GM12878 (cell line): ENCODE measurements at regions not wholly inside any gene's neighbourhood (a gene's known extent, or its start where the extent isn't known, plus 50 kb on each side); places are given as distances from the start of the nearest gene placed in this dataset.

Experiments used
- CREB1 ChIP-seq: IDR thresholded peaks from 2 replicates; pipeline ENCODE4 v1.6.1; 2012; ENCODE audit warnings: low read depth, mild to moderate bottlenecking, inconsistent platforms
- EGR1 ChIP-seq, 2 experiments: IDR thresholded peaks; 1 replicate in 1 of 2; 2 replicates in 1 of 2; pipeline ENCODE4 v1.6.1; 2011 to 2012; ENCODE audit warnings: low read depth in 2 of 2, low read length in 2 of 2, borderline replicate concordance in 1 of 2, mild to moderate bottlenecking in 1 of 2, moderate library complexity in 1 of 2
- EZH2 ChIP-seq: IDR thresholded peaks from 2 replicates; pipeline ENCODE4 v1.6.1; 2012; ENCODE audit warnings: low read depth, mild to moderate bottlenecking, control low read depth, inconsistent platforms, low read length, borderline replicate concordance; ENCODE audit not compliant: control insufficient read depth
- JUNB ChIP-seq: IDR thresholded peaks from 2 replicates; pipeline ENCODE4 v1.6.1; 2016; ENCODE audit warnings: antibody characterized with exemption, mild to moderate bottlenecking
- JUND ChIP-seq: IDR thresholded peaks from 2 replicates; pipeline ENCODE4 v1.6.1; 2012; ENCODE audit warnings: low read depth, mild to moderate bottlenecking, low read length, improper control_type of control experiment, moderate library complexity
- POLR2A ChIP-seq: IDR thresholded peaks from 2 replicates; pipeline ENCODE4 v1.6.1; 2011; ENCODE audit warnings: low read depth, mild to moderate bottlenecking, low read length
- RB1 ChIP-seq: fragments of 450-650 bp; formaldehyde crosslinking; IDR thresholded peaks from 2 replicates; pipeline ENCODE4 v1.6.1; 2017; ENCODE audit warnings: mild to moderate bottlenecking, borderline replicate concordance
- RUNX3 ChIP-seq: IDR thresholded peaks from 2 replicates; pipeline ENCODE4 v1.6.1; 2012; ENCODE audit warnings: low read length, inconsistent platforms
- TAF1 ChIP-seq: IDR thresholded peaks from 2 replicates; pipeline ENCODE4 v1.6.1; 2011; ENCODE audit warnings: mild to moderate bottlenecking, low read depth, low read length, borderline replicate concordance
- TF ChIP-seq, protein P1 (sequence below): IDR thresholded peaks from 2 replicates; pipeline ENCODE4 v1.6.1; 2011; ENCODE audit warnings: borderline replicate concordance, low read depth, mild to moderate bottlenecking, moderate library complexity, low read length; ENCODE audit not compliant: insufficient read depth, poor library complexity, severe bottlenecking
- TF ChIP-seq, protein P2 (sequence below), 3 experiments: IDR thresholded peaks in 2 of 3; conservative IDR thresholded peaks in 1 of 3; 2 replicates each; pipeline ENCODE4 v1.5.1; 2011; ENCODE audit warnings: low read depth in 3 of 3, low read length in 3 of 3, mild to moderate bottlenecking in 3 of 3, control low read depth in 2 of 3, moderate library complexity in 2 of 3, inconsistent platforms in 1 of 3, mixed read lengths in 1 of 3; ENCODE audit not compliant: control insufficient read depth in 2 of 3, insufficient read depth in 1 of 3; ENCODE audit errors: extremely low read depth in 1 of 3

DNA sequence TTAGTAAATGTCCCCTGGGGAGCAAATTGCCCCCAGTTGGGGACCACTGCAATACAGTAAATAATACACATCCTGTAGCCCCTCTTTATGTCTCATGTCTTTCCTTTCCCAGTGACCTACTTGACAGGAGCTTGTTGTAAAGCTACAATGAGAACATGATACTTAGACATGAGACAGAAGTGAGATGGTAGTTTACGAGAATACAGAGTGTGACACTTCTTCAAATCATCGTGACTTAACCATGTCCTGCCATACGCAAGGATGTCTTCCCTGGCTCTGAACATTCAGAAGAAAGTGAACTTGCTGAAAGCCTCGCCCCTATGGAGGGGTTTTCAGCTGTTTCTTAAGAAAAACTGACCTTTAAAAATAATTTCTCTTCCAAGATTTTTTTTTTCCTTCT lies 101.0 kb upstream of the SPACA1 start:
- TF ChIP-seq JUND, result no peak
- TF ChIP-seq, protein P1, sequence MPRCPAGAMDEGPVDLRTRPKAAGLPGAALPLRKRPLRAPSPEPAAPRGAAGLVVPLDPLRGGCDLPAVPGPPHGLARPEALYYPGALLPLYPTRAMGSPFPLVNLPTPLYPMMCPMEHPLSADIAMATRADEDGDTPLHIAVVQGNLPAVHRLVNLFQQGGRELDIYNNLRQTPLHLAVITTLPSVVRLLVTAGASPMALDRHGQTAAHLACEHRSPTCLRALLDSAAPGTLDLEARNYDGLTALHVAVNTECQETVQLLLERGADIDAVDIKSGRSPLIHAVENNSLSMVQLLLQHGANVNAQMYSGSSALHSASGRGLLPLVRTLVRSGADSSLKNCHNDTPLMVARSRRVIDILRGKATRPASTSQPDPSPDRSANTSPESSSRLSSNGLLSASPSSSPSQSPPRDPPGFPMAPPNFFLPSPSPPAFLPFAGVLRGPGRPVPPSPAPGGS, result no peak
- TF ChIP-seq EGR1 (IDR thresholded peaks at IDR 0.05; ENCODE audit: borderline replicate concordance in 1 of 2, low read depth in 2 of 2, low read length in 2 of 2), result no peak
- TF ChIP-seq, protein P2, sequence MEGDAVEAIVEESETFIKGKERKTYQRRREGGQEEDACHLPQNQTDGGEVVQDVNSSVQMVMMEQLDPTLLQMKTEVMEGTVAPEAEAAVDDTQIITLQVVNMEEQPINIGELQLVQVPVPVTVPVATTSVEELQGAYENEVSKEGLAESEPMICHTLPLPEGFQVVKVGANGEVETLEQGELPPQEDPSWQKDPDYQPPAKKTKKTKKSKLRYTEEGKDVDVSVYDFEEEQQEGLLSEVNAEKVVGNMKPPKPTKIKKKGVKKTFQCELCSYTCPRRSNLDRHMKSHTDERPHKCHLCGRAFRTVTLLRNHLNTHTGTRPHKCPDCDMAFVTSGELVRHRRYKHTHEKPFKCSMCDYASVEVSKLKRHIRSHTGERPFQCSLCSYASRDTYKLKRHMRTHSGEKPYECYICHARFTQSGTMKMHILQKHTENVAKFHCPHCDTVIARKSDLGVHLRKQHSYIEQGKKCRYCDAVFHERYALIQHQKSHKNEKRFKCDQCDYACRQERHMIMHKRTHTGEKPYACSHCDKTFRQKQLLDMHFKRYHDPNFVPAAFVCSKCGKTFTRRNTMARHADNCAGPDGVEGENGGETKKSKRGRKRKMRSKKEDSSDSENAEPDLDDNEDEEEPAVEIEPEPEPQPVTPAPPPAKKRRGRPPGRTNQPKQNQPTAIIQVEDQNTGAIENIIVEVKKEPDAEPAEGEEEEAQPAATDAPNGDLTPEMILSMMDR (IDR thresholded peaks at IDR 0.05 in 2 of 3, conservative IDR thresholded peaks at IDR 0.05 in 1 of 3; ENCODE audit: control insufficient read depth in 2 of 3, extremely low read depth in 1 of 3, insufficient read depth in 1 of 3, low read depth in 3 of 3, low read length in 3 of 3), result no peak
- TF ChIP-seq JUNB, result no peak
- TF ChIP-seq RB1, result no peak
- no peak for TF ChIP-seq CREB1
- no peak for TF ChIP-seq EZH2
- no peak for TF ChIP-seq TAF1
- TF ChIP-seq RUNX3, result no peak
- no peak for TF ChIP-seq POLR2A
